T-helper 1 cell (primary cell): ENCODE measurements at regions not wholly inside any gene's neighbourhood (a gene's known extent, or its start where the extent isn't known, plus 50 kb on each side); places are given as distances from the start of the nearest gene placed in this dataset.

Experiments
- DNase-seq, 5 donors: peaks; one replicate each; pipeline ENCODE4 v3.0.0-alpha.2; 2012 to 2020

DNA sequence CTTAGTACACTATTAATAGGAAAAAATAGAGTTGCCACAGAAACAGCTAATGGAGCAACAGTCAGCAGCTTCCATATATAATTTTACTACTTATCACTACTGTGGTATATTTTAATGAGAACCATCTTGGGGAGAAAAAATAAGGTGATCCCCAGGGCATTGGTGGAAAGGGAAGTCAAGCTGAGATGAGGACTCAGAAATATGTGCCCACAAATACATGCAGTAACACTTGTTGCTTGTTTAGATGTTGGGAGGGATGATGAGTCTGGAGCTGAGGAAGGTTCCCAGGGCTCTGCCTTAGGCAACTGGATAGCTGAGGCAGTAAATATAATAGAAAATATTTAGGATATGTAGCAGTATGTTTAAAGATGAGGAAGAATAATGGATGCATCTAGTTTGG lies 280.1 kb upstream of the PDE4D start:
- DNase-seq, result no peak

DNA sequence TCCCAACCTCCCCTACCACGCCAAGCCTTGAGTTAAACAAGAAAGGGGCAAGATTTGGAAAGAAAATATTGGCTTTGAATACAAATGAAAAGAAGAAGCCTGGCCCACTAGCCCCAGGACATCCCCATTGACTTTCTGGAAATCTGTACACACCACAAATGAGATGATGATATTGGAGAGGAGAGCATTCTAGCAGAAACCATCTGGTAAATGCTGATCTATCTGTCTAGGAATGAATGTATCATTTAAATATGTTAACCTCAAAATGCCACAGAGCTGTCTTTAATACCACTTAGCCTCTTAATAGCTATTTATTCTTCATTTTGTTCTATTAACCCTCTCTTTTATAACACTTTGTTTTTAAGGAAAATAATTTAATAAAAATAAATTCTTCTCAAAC lies 270.2 kb upstream of the PDE4D start:
- no peak for DNase-seq

DNA sequence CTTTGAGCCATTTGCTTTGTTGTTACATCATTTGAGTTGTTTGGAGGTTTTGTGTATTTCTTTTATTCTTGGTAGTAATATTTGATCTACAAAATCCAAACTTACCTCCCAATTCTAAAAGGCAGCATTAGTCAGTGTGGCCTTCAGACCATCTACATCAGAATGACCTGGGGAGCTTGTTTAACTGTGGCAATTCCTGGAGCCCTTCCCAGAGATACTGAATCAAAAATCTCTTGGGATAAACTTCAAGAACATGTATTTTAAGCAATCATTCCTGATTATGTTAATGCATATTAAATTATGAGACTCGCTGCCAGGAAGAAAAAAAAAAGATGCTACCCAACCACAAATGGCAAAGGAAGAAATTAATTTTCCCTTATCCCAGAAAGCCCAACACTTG lies 268.9 kb upstream of the PDE4D start:
- DNase-seq, result no peak

DNA sequence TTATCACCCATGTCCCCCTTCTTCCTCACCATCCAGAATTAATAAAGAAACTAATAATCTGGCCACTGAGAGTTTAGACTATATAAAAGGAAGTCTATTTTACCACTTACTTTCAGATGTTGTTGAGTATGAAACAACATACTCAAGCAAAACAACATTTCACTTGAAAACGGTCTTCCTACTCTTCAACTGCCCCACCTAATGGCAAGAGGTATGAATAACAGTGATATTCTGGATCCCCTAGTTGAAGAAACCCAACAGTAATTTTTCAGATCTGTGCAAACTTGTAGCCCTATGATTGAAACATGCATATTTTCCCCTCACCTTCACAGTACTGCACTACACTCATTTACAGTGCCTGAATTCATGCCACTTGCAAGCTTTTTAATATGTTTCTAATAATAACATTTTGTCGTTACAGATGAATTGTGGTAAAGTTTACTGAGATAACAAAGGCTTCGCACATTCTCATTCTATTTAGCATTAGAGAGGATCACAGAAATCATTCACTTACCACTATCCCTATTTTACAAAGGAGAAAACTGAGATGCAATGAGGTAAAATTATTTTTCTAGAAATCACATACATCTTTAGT lies 267.9 kb upstream of the PDE4D start:
- no peak for DNase-seq

DNA sequence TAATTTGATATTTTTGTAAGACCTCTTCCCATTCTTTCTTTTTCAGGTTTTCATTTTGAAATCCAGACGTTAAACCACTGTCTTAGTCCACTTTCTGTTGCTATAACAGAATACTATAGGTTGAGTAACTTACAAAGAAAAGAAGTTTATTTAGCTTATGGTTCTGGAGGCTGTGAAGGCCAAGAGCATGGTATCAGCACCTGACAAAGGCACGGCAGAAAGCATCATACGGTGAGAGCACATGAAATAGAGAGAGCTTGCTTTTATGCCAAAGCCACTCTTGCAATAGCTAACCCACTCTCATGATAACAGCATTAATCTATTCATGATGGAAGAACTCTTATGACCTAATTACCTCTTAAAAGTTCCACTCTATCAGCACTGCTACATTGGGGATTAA lies 255.6 kb upstream of the PDE4D start:
- DNase-seq, result no peak

DNA sequence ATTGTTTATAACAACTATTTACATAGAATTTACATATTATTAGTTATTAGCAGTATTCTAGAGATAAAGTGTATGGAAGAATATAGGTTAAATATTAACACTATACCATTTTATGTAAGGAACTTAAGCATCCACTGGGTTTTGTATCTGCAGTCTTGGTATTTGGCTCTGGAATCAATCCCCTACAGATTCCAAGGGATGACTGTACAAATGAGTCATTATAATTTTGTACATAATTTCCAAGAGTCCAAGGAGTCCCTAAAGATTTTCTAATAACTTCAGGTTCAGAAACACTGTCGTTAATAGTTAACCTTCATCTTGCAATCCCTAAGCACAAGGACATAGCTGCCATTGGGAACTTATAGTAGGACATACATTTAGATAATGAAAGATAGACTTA lies 254.8 kb upstream of the PDE4D start:
- no peak for DNase-seq

DNA sequence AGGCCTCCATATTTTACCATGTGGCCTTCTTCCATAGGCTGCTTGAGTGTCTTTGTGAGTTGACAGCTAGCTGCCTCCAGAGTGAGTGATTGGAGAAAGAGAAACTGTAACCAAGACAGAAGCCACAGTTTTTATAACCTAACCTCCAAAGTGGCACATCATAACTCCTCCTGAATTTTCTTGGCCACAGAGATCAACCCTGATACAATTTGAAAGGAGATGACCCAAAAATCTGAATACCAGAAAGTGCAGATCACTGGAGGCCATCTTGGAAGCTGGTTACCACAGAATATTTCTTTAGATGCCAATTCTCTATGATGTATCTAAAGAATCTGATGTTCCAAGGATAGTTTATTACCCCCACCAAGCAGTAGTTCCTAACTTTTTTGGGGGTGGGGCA lies 254.3 kb upstream of the PDE4D start:
- no peak for DNase-seq

DNA sequence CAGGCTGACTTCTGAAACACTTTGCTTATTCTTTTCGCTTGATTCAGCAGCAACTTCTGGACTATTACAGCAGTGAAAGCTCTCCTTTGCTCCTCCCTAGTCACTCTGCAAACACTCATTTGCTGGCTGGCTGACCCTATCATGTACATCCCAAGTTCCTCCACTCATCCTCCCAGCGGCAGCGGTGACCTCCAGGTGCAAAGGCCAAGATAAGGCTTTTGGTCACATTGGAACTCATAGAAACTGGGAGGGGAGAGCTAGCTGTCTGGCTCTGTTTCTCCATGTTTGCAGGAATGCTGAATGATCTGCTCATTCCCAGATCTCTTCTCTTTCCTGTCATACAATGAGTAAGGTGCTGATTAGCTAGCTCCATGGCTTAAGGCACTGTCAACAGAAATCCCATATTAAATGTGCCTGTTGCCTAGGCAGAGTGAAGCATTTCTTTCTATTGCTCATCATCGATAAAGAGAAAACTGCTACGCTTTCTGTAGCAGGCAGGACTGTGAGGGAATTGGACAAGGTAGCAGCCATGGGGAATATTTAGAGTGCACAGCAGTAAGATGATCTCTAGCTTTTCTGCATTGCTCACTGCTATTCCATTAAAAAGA lies 250.5 kb upstream of the PDE4D start:
- no peak for DNase-seq

DNA sequence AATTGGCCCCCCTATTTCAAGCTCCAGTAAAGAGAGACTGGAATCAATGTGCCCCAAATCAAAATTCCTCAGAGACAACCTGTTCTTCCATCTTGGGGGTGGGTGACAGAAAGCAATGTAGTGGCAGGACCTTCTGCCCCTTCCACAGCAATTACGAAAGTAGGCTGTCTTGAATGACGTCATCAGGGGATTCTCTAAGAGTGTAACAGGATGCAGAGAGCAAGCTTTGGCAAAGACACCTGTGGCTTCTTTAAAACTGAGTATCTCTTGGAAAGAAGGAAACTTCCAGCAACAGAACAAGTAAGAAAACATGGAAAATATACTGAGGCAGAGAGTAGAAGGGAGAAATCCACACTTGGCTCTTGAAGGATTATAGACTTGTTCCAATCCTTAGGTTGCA lies 247.6 kb upstream of the PDE4D start:
- no peak for DNase-seq

DNA sequence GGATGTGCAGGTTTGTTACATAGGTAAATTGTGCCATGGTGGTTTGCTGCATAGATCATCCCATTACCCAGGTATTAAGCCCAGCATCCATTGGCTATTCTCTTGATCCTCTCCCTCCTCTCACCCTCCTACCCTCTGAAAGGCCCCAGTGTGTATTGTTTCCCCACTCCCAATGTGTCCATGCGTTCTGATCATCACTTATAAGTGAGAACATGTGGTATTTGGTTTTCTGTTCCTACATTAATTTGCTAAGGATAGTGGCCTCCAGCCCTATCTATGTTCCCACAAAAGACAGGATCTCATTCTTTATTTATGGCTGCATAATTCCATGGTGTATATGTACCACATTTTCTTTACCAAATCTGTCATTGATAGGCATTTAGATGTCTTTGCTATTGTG lies 243.3 kb upstream of the PDE4D start:
- DNase-seq, result no peak

DNA sequence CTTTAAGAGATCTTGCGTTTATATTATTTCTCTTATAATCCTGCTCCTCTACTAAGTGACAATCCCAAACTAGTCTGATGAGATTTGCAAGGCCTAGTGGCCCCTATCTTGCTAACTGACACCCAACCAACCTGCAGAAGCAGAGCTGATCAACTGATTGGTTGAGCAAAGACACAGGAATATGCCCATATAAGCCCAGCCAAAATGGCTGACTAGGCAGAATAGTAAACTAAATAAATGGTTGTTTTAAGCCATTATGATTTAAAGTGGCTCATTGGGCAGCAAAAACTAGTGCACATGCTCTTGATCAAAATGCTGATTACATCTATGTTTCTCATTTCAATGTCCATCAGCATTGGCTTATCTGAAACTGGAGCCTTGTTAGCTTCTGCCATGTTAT lies 238.0 kb upstream of the PDE4D start:
- no peak for DNase-seq

DNA sequence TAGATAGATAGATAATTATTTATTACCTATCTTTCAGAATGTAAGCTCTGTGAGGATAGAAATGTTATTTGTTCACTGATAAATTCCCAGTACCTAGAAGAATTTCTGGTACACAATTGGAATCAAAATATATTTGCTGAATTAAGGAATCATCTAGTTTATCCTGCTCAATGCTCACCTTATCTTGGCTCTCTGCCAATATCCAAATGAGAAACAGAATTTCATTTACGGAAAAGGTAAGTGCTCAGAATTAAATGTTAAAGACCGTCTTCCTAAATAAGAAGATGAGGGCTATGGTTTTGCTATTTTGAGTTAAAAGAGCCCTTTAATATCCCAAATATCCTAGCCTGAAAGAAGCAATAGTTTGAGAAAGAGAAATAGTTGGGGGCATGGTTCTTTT lies 232.1 kb upstream of the PDE4D start:
- DNase-seq, result no peak

DNA sequence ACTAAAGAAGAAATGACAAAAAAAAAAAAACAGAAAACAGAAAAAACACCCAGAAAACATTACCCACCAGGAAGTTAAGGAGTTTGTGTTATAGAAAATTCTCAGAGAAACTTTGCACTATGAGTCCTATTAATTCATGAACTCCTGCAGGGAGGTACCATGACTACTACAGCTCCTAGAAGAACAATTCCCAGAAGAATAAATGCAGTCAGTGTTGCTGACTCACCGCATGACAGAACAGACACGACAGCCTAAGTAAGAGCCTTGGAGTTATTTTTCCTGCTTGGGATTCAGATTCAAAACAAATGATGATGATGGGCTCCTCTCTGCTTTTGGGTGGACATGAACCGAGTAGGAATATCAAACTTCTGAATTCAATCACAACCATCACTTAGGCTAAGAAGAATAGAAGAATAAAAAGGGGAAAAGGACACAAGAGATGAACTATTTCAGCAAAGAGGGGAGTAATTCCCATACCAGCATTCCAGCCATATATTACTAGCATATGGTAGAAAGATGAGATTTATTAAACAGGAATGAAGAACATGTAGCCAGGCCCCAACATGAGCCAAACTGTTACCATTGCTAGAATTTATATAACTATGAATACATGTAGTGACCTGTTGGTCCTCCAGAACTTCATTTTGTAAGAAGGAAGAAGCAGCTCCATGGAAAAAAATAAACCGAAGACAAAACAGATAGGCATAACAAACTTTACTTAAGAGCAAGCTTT lies 209.6 kb upstream of the PDE4D start:
- no peak for DNase-seq

DNA sequence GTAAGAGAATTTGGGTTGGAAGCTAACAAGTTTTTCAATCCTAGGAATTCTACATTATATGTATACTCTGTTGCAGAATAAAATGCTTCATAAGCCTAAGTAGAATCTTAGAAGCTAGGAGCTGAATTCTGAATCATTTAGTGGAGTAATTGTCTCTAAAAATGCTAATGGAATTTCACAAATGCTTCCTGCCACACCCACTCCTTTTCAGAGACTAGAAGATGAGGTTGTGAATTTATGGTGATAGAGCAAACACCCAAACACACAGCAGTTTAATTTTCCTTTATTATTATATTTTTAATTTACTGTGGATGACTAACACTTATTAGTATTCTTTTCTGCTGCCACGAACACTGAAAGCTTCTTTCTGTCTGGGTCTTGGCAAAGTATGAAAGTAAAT lies 208.0 kb upstream of the PDE4D start:
- DNase-seq, result no peak

DNA sequence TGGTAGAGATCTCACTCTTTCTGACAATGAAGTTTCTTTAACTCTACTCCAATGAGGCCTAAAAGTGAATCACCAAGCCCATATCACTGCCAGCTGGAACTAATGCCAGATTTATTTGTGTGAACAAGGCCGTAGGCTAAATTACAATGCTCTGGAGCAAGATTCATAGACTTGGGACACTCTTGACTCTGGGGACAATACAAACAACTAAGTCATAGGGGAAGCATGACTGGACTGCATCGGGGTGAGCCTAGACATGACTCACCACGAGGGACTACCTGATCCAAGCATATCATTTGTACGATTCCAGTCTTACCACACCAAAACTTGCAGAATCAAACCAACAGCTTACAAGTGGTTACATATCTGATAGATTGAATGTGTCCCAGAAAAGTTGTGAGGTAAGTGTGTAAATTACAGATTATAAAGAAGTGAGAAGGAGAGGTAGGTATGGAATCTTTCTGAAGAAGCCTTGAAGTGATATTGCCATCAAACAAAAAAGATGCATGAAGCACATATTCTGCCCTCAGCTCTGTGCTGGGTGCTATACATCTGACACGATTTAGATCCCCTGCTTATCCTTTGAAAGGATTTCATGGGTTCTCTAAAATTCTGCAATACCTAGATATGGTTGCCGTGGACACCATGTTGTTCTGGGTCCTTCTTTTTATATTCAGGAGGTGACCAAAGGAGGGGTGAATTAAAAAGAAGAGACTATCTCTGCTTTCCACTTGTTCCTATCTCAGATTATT lies 199.3 kb upstream of the PDE4D start:
- DNase-seq, result no peak

DNA sequence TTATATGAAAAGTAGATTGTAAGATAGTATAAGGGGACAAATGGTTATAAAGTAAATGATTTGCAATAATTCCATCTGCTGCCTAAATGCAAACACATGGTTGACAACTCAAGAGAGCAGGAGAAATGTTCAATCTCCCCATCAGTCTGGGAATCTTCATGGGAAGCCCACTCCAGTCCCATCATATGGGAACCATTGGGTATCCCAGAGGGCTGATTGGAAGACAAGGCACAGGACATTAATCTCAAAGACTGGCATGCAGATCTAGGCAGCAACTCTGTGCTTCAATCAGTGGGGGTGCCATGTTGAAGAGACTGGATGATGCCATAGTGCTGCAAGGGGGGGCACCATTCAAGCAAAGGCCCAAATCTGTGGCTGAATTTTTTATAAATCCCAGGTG lies 193.1 kb upstream of the PDE4D start:
- no peak for DNase-seq

DNA sequence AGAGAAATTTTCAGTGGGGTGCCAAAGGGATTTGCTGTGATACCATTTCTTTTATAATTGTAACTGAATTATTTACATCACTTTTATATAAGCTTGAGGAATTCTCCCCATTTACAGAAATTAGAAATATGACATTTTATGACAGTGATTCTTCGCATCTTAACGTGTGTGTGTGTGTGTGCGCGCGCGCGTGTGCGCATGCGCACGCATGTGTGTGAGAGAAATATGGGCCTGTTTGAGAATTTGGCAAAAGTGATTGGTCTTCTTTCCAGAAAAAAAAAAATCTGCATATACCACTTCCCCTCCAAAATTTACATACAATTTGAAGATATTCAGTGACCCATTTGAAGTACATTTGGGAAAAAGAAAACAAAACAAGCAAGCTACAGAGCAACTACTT lies 190.7 kb upstream of the PDE4D start:
- no peak for DNase-seq

DNA sequence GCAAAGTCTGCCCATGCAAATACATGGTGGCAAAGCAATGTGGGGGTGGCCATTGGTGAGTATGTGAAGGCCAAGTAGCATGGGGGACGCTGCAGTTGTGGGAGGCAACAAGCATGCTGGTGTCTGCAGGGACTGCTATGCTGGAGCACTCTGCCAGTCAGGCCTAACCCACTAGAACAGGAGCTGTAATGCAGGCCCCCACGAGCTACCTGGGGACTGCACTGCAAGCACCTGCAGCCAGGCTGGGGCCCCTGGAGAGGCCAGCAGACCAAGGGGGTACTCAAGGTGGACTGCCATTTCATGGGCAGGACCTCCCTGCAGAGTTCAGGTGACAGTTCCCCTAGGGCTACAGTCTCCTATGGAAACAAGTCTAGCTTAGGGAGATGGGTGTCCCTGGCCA lies 183.8 kb upstream of the PDE4D start:
- peak in 1 of 5 donors; percentile 6 for DNase-seq

DNA sequence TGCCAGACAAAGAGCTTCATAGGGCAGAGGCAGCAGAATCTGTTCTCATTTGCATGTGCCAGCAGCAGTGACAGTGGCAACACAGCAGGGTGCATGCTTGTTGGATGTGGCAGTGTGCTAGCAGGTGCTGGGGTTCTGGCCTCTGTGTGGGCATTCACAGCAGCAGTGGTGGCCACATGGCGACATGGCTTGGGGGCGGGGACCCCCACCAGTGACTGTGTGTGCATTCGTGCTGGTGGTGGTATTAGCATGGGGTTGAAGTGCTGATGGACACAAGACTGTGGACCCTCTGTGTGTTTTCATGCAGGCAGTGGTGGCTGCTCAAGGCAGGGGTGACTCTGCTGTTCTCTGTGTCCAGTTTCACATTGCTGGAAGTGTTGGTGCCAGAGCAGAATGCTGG lies 183.2 kb upstream of the PDE4D start:
- DNase-seq, result no peak

DNA sequence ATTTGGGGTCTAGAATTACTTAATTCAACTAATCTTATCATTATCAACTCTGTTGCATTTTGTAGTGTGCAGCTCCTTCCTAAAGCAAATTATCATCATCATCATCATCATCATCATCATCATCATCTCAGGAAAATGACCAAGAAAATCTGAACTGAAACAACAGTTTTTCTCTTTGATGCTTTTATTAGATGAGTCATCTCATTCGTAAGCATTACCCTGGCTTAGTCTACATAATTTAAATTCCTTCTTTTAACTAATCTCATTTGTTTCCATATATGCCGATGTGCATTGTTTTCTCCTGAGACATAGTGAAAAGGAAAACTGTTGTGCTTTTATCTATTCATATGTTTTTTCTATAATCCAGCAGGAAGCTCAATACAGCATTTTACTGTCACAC lies 173.0 kb upstream of the PDE4D start:
- DNase-seq, result no peak

DNA sequence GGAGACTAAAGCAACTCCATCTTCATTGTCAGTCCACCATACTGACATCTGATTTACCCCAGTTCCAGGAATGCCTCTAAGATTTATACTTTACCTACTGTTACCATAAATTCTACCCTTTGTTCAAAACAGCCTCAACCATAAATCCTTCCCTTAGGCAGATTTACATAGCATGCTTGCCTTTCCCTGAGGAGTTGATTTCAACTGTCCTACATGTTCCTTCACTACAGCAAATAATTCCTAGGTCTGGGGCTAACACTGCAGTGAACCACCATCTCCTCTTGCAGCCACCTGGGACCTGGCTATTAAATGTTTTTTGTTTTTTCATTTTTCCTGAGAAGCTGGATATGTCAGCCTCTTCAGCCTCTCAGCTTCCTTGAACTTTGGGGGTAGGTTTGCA lies 166.9 kb upstream of the PDE4D start:
- DNase-seq, result no peak

DNA sequence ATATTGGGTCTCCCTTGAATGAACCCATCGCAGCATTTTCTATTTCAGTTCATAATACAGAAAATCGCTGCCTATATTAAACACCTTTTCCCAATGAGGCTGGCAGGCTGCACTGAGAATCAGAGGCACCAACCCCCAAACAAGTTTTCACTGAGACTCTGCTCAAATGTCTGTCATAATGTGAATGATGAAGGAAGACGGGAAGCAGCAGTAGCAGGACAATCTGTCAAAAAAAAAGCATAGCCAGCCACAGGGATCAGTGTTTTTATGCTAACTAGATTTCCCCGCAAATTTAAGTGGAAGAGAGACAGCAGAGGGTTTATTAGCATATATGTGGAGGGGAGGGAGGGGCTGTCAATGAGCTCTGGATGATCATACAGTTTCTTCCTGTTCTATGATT lies 162.7 kb upstream of the PDE4D start:
- no peak for DNase-seq

DNA sequence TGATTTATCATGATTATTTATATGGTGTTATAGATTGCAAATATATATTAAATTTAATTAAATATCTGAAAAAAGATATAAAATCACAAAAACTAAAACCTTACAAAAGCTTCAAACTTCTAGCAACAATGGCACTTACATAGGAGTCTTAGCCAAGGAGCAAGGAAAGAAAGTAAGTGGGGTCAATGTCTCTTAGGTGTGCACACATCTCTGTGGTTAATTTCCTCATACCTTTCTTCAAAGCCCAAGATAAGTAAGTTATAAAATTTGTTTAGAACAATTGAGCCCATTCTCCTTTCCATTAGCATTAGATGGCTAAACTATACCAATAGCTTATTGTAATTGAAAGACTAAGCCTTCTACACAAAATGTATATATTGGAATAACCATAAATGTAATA lies 161.6 kb upstream of the PDE4D start:
- DNase-seq, result no peak
